ENCODE measurements at regions not wholly inside any gene's neighbourhood (a gene's known extent, or its start where the extent isn't known, plus 50 kb on each side); places are given as distances from the start of the nearest gene placed in this dataset.

GRCh38 chr21:35410123-35410522 lies 361.0 kb upstream of the RUNX1 start:
- H3K4me3 ChIP-seq (replicated peaks; ENCODE audit: insufficient read depth, low read length), result no peak overlapping the region
- TF ChIP-seq REST (IDR thresholded peaks at IDR 0.05; ENCODE audit: insufficient replicate concordance, low read depth) (no peak), GABPA (IDR thresholded peaks at IDR 0.05; ENCODE audit: low read depth) (no peak), CTCF (IDR thresholded peaks at IDR 0.05; ENCODE audit: insufficient read depth, low read length) (no peak), POLR2AphosphoS5 (IDR thresholded peaks at IDR 0.05; ENCODE audit: low read depth) (no peak), SPI1 (IDR thresholded peaks at IDR 0.05; ENCODE audit: borderline replicate concordance, low read depth) (no peak)
- H3K27ac ChIP-seq (replicated peaks), result no peak overlapping the region
- no peak for DNase-seq (ENCODE audit: low read depth in 1 of 2, low spot score in 1 of 2)
- H3K27me3 ChIP-seq (ENCODE audit: insufficient read depth, poor library complexity, severe bottlenecking), result no peaks in the 10 kb centered on the region

GRCh38 chr21:35408401-35408800 lies 359.3 kb upstream of the RUNX1 start:
- Histone ChIP-seq H3K27me3 (ENCODE audit: insufficient read depth, poor library complexity, severe bottlenecking) (no peaks in the 10 kb centered on the region), H3K27ac (replicated peaks) (no peak overlapping the region), H3K4me3 (replicated peaks; ENCODE audit: insufficient read depth, low read length) (no peak overlapping the region)
- TF ChIP-seq REST (IDR thresholded peaks at IDR 0.05; ENCODE audit: insufficient replicate concordance, low read depth) (no peak), CTCF (IDR thresholded peaks at IDR 0.05; ENCODE audit: insufficient read depth, low read length) (no peak), SPI1 (IDR thresholded peaks at IDR 0.05; ENCODE audit: borderline replicate concordance, low read depth) (no peak), GABPA (IDR thresholded peaks at IDR 0.05; ENCODE audit: low read depth) (no peak), POLR2AphosphoS5 (IDR thresholded peaks at IDR 0.05; ENCODE audit: low read depth) (no peak)
- no peak for DNase-seq (ENCODE audit: low read depth in 1 of 2, low spot score in 1 of 2)

- Histone ChIP-seq H3K27me3 (ENCODE audit: insufficient read depth, poor library complexity, severe bottlenecking) (no peaks in the 10 kb centered on the region), H3K4me3 (replicated peaks; ENCODE audit: insufficient read depth, low read length) (no peak overlapping the region)
- no peak for TF ChIP-seq REST (IDR thresholded peaks at IDR 0.05; ENCODE audit: insufficient replicate concordance, low read depth)
- TF ChIP-seq CTCF (IDR thresholded peaks at IDR 0.05; ENCODE audit: insufficient read depth, low read length), result no peak
- no peak for TF ChIP-seq SPI1 (IDR thresholded peaks at IDR 0.05; ENCODE audit: borderline replicate concordance, low read depth)
- TF ChIP-seq GABPA (IDR thresholded peaks at IDR 0.05; ENCODE audit: low read depth), result no peak
- no peak for TF ChIP-seq POLR2AphosphoS5 (IDR thresholded peaks at IDR 0.05; ENCODE audit: low read depth)
Observed at GRCh38 chr21:35406635-35407034, 357.5 kb upstream of the RUNX1 start.

More at GRCh38 chr21:35406635-35407034, 357.5 kb upstream of the RUNX1 start:
- no peak for DNase-seq (ENCODE audit: low read depth in 1 of 2, low spot score in 1 of 2)
- H3K27ac ChIP-seq (replicated peaks), result no peak overlapping the region

All from HL-60 (cell line).